Hepatocyte (in vitro differentiated cells): ENCODE measurements at regions not wholly inside any gene's neighbourhood (a gene's known extent, or its start where the extent isn't known, plus 50 kb on each side); places are given as distances from the start of the nearest gene placed in this dataset.

ENCODE experiments used
- DNase-seq: peaks from one replicate; pipeline ENCODE4 v3.0.0-alpha.2; 2016; ENCODE audit warnings: low spot score
- H2AFZ ChIP-seq: fragments of 200-600 bp; sonication (generic); 2 replicates; pipeline ENCODE4 v1.6.0; 2016; ENCODE audit warnings: antibody characterized with exemption, mild to moderate bottlenecking
- H3K27ac ChIP-seq: fragments of 200-600 bp; sonication (generic); 2 replicates; pipeline ENCODE4 v1.5.1; 2016; ENCODE audit warnings: mild to moderate bottlenecking
- H3K27me3 ChIP-seq: fragments of 200-600 bp; sonication (generic); 2 replicates; pipeline ENCODE4 v1.6.1; 2016
- H3K36me3 ChIP-seq: fragments of 200-600 bp; sonication (generic); replicated peaks from 2 replicates; pipeline ENCODE4 v1.5.1; 2016; ENCODE audit warnings: low read depth; ENCODE audit not compliant: insufficient read depth
- H3K4me1 ChIP-seq: fragments of 200-600 bp; sonication (generic); 2 replicates; pipeline ENCODE4 v1.5.1; 2016; ENCODE audit warnings: mild to moderate bottlenecking, moderate library complexity; ENCODE audit not compliant: insufficient read depth
- H3K4me2 ChIP-seq: fragments of 200-600 bp; sonication (generic); 2 replicates; pipeline ENCODE4 v1.6.0; 2016
- H3K4me3 ChIP-seq: fragments of 200-600 bp; sonication (generic); 2 replicates; pipeline ENCODE4 v1.5.1; 2016; ENCODE audit warnings: mild to moderate bottlenecking
- H3K79me2 ChIP-seq: fragments of 200-600 bp; sonication (generic); 2 replicates; pipeline ENCODE4 v1.6.0; 2017; ENCODE audit warnings: mild to moderate bottlenecking
- H3K9me2 ChIP-seq: fragments of 200-600 bp; sonication (generic); replicated peaks from 2 replicates; pipeline ENCODE4 v1.6.0; 2017; ENCODE audit warnings: mild to moderate bottlenecking; ENCODE audit not compliant: insufficient read depth
- H3K9me3 ChIP-seq: fragments of 200-600 bp; sonication (generic); 2 replicates; pipeline ENCODE4 v1.5.1; 2016; ENCODE audit warnings: low read depth, mild to moderate bottlenecking
- H4K20me1 ChIP-seq: fragments of 200-600 bp; sonication (generic); 2 replicates; pipeline ENCODE4 v1.6.0; 2016; ENCODE audit warnings: mild to moderate bottlenecking; ENCODE audit not compliant: insufficient read depth, poor library complexity, severe bottlenecking
- CTCF ChIP-seq: fragments of 200-600 bp; sonication (generic); IDR thresholded peaks from 2 replicates; pipeline ENCODE4 v1.5.1; 2016; ENCODE audit warnings: antibody characterized with exemption, mild to moderate bottlenecking; ENCODE audit not compliant: poor library complexity
- EZH2 ChIP-seq: fragments of 200-600 bp; sonication (generic); IDR thresholded peaks from 2 replicates; pipeline ENCODE4 v1.6.1; 2016; ENCODE audit warnings: antibody characterized with exemption, mild to moderate bottlenecking, borderline replicate concordance
- EZH2phosphoT487 ChIP-seq: fragments of 200-600 bp; sonication (generic); IDR thresholded peaks from one replicate; pipeline ENCODE4 v1.6.1; 2018; ENCODE audit warnings: antibody characterized with exemption, mild to moderate bottlenecking, low read depth, moderate library complexity; ENCODE audit not compliant: unreplicated experiment, severe bottlenecking
- WGBS: methylation state at CpG from one replicate; pipeline ENCODE4 v1.1.6; 2016; ENCODE audit warnings: low lambda C conversion rate; ENCODE audit errors: missing lambda C conversion rate; 5-methylcytosine and 5-hydroxymethylcytosine counted together

DNA sequence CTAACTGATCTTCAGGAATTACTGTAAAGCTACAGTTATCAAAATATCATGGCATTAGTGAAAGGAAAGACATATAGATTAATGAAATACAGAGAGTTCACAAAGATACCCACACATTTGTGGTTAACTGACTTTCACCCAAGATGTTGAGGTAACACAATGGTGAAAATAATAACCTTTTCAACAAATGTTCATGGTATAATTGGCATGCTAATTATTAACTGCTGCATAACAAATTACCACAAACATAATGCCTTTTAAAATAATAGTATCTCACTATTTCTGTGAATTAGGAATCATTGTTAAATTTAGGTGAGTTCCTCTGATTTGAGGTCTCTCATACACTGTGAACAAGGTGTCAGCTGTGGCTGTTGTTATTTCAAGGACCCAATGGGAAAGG, 1493.1 kb upstream of the ACVR2A start:
- no peaks in the 10 kb centered on the region for H4K20me1 ChIP-seq
- H3K27ac ChIP-seq: no peak overlapping the region
- no peaks in the 10 kb centered on the region for H3K27me3 ChIP-seq
- no peaks in the 10 kb centered on the region for H3K9me3 ChIP-seq
- no peaks in the 10 kb centered on the region for H3K36me3 ChIP-seq
- H3K79me2 ChIP-seq: no peaks in the 10 kb centered on the region
- H3K4me3 ChIP-seq: no peak overlapping the region
- no peak overlapping the region for H2AFZ ChIP-seq
- no peak for DNase-seq
- H3K4me1 ChIP-seq: no peaks in the 10 kb centered on the region
- TF ChIP-seq EZH2phosphoT487 (no peak), EZH2 (no peak), CTCF (no peak)
- H3K9me2 ChIP-seq: no peaks in the 10 kb centered on the region
- H3K4me2 ChIP-seq: no peak overlapping the region

DNA sequence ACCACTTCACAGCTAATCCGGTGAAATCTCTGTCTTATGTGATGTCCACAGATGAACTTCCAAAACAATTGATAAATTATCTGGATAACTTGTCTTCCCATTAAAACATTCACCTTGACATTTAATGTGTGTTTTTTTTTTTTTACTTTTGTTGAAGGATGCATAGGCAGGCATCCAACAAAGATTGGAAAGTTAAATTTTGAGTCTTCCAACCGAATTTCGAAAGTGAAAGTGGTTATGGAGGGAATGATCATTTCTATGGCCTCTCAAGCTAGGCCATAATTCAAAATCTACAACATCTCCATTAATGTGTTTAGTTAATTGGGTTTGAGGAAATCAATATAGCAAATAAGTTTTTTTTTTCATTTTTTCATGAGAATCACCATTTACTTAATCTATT, 1495.5 kb upstream of the ACVR2A start:
- no peaks in the 10 kb centered on the region for H3K27me3 ChIP-seq
- no peaks in the 10 kb centered on the region for H3K4me1 ChIP-seq
- H3K27ac ChIP-seq: no peak overlapping the region
- H3K36me3 ChIP-seq: no peaks in the 10 kb centered on the region
- no peak overlapping the region for H2AFZ ChIP-seq
- no peaks in the 10 kb centered on the region for H4K20me1 ChIP-seq
- DNase-seq: no peak
- TF ChIP-seq CTCF: no peak
- no peak for TF ChIP-seq EZH2phosphoT487
- no peak overlapping the region for H3K4me3 ChIP-seq
- 91% methylated on average over 3 of the region's 3 CpGs for WGBS
- no peak overlapping the region for H3K4me2 ChIP-seq
- no peaks in the 10 kb centered on the region for H3K9me3 ChIP-seq
- H3K9me2 ChIP-seq: no peaks in the 10 kb centered on the region
- no peaks in the 10 kb centered on the region for H3K79me2 ChIP-seq

GRCh38 chr2:146324951-146325350, 1519.9 kb upstream of the ACVR2A start:
- 62% methylated on average over 2 of the region's 2 CpGs for WGBS
- no peaks in the 10 kb centered on the region for H3K36me3 ChIP-seq

More at GRCh38 chr2:146324951-146325350, 1519.9 kb upstream of the ACVR2A start:
- no peak overlapping the region for H3K27ac ChIP-seq
- H3K4me1 ChIP-seq: peaks cover 12% of the 10 kb centered on the region
- TF ChIP-seq CTCF: no peak
- TF ChIP-seq EZH2: no peak
- no peak for TF ChIP-seq EZH2phosphoT487
- H3K4me3 ChIP-seq: no peak overlapping the region
- no peak for DNase-seq
- H3K9me3 ChIP-seq: no peaks in the 10 kb centered on the region
- H3K79me2 ChIP-seq: no peaks in the 10 kb centered on the region
- no peak overlapping the region for H2AFZ ChIP-seq
- no peaks in the 10 kb centered on the region for H3K9me2 ChIP-seq
- no peak overlapping the region for H3K4me2 ChIP-seq
- no peaks in the 10 kb centered on the region for H4K20me1 ChIP-seq
- H3K27me3 ChIP-seq: no peaks in the 10 kb centered on the region
